GM12878 (cell line): ENCODE measurements at regions not wholly inside any gene's neighbourhood (a gene's known extent, or its start where the extent isn't known, plus 50 kb on each side); places are given as distances from the start of the nearest gene placed in this dataset.

Experiments used
- HSF1 ChIP-seq: fragments of 150-350 bp; IDR thresholded peaks from 2 replicates; pipeline ENCODE4 v1.6.1; 2014; ENCODE audit warnings: mild to moderate bottlenecking, low read depth, low read length
- MYC ChIP-seq: IDR thresholded peaks from 2 replicates; pipeline ENCODE4 v1.6.1; 2011; ENCODE audit warnings: mild to moderate bottlenecking, low read length, moderate library complexity, inconsistent platforms; ENCODE audit not compliant: insufficient read depth, insufficient replicate concordance, insufficient read length, severe bottlenecking
- SRF ChIP-seq, 2 experiments: IDR thresholded peaks; 2 replicates each; pipeline ENCODE4 v1.6.1; 2011; ENCODE audit warnings: low read depth in 2 of 2, low read length in 2 of 2, mild to moderate bottlenecking in 1 of 2, moderate library complexity in 1 of 2
- TCF12 ChIP-seq: IDR thresholded peaks from 2 replicates; pipeline ENCODE4 v1.6.1; 2011; ENCODE audit warnings: low read depth, mild to moderate bottlenecking, low read length
- ZNF274 ChIP-seq: IDR thresholded peaks from one replicate; pipeline ENCODE4 v1.8.0; 2011; ENCODE audit not compliant: insufficient read length, insufficient read depth
- TF ChIP-seq, protein P1 (sequence below): IDR thresholded peaks from 2 replicates; pipeline ENCODE4 v1.6.1; 2011; ENCODE audit warnings: low read depth, low read length, improper control_type of control experiment, borderline replicate concordance
- TF ChIP-seq, protein P2 (sequence below), 3 experiments: IDR thresholded peaks in 2 of 3; conservative IDR thresholded peaks in 1 of 3; 2 replicates each; pipeline ENCODE4 v1.5.1; 2011; ENCODE audit warnings: low read depth in 3 of 3, low read length in 3 of 3, mild to moderate bottlenecking in 3 of 3, control low read depth in 2 of 3, moderate library complexity in 2 of 3, inconsistent platforms in 1 of 3, mixed read lengths in 1 of 3; ENCODE audit not compliant: control insufficient read depth in 2 of 3, insufficient read depth in 1 of 3; ENCODE audit errors: extremely low read depth in 1 of 3
- TF ChIP-seq, protein P3 (sequence below): fragments of 450-650 bp; IDR thresholded peaks from 2 replicates; pipeline ENCODE4 v1.6.1; 2017; ENCODE audit warnings: mild to moderate bottlenecking, low read depth, inconsistent platforms; ENCODE audit not compliant: poor library complexity, severe bottlenecking

- TF ChIP-seq, protein P1, sequence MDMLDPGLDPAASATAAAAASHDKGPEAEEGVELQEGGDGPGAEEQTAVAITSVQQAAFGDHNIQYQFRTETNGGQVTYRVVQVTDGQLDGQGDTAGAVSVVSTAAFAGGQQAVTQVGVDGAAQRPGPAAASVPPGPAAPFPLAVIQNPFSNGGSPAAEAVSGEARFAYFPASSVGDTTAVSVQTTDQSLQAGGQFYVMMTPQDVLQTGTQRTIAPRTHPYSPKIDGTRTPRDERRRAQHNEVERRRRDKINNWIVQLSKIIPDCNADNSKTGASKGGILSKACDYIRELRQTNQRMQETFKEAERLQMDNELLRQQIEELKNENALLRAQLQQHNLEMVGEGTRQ = no peak
- TF ChIP-seq HSF1 (no peak), MYC (no peak), SRF (IDR thresholded peaks at IDR 0.05; ENCODE audit: low read depth in 2 of 2, low read length in 2 of 2) (no peak), ZNF274 (no peak), TCF12 (no peak)
- TF ChIP-seq, protein P2, sequence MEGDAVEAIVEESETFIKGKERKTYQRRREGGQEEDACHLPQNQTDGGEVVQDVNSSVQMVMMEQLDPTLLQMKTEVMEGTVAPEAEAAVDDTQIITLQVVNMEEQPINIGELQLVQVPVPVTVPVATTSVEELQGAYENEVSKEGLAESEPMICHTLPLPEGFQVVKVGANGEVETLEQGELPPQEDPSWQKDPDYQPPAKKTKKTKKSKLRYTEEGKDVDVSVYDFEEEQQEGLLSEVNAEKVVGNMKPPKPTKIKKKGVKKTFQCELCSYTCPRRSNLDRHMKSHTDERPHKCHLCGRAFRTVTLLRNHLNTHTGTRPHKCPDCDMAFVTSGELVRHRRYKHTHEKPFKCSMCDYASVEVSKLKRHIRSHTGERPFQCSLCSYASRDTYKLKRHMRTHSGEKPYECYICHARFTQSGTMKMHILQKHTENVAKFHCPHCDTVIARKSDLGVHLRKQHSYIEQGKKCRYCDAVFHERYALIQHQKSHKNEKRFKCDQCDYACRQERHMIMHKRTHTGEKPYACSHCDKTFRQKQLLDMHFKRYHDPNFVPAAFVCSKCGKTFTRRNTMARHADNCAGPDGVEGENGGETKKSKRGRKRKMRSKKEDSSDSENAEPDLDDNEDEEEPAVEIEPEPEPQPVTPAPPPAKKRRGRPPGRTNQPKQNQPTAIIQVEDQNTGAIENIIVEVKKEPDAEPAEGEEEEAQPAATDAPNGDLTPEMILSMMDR (IDR thresholded peaks at IDR 0.05 in 2 of 3, conservative IDR thresholded peaks at IDR 0.05 in 1 of 3; ENCODE audit: control insufficient read depth in 2 of 3, extremely low read depth in 1 of 3, insufficient read depth in 1 of 3, low read depth in 3 of 3, low read length in 3 of 3) = no peak
- TF ChIP-seq, protein P3, sequence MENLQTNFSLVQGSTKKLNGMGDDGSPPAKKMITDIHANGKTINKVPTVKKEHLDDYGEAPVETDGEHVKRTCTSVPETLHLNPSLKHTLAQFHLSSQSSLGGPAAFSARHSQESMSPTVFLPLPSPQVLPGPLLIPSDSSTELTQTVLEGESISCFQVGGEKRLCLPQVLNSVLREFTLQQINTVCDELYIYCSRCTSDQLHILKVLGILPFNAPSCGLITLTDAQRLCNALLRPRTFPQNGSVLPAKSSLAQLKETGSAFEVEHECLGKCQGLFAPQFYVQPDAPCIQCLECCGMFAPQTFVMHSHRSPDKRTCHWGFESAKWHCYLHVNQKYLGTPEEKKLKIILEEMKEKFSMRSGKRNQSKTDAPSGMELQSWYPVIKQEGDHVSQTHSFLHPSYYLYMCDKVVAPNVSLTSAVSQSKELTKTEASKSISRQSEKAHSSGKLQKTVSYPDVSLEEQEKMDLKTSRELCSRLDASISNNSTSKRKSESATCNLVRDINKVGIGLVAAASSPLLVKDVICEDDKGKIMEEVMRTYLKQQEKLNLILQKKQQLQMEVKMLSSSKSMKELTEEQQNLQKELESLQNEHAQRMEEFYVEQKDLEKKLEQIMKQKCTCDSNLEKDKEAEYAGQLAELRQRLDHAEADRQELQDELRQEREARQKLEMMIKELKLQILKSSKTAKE = no peak
Observed at GRCh38 chr18:76216096-76216495, 278.9 kb downstream of the ZNF516 start.
